ENCODE measurements at regions not wholly inside any gene's neighbourhood (a gene's known extent, or its start where the extent isn't known, plus 50 kb on each side); places are given as distances from the start of the nearest gene placed in this dataset.
A peak's percentile ranks its signal among the peaks of the same experiment; 100 is the strongest.

DNA sequence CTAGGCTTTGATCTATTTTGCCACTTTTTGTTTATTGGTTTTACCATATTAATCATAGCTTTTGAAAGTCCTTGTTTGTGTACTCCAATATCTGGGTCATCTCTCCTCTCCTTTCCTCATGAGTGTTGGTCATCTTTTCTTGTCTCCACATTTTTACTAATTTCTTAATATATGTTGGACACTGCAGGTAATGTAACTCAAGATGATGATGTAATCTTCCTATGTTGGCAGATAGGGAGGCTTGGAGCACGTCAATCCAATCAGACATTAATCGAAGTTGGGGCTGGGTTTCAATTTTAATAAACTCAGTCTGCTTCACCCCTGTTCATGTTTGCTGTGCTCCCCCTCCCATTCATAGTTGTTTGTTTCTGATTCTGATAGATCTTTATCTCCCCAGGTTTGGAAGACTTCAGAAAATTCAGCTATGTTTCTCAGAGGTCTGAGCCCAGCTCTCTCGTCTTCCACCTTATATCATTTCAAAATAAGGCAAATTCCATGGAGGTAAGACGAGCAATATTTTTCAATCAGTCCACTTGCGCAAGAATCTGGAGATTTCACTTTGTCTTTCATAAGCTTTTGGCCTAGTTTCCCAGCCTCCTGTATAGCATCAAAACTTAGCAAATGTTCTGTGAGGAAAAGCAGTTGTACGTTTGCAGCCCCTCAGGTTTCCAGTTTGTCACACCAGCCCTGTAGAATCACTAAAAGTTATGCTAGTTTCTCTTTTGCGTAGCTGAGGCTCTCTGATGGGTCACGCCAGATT lies 504.1 kb downstream of the TMTC2 start:
- intact Hi-C loops (cut with DNase I) = no loop called here
- Histone ChIP-seq H3K36me3 (no peaks in the 10 kb centered on the region), H3K4me1 (peaks cover 6 to 11% (median 8%) of the 10 kb centered on the region in 3 donors), H3K27ac (no peak overlapping the region), H3K27me3 (no peaks in the 10 kb centered on the region), H3K4me3 (no peak overlapping the region), H3K9me3 (no peaks in the 10 kb centered on the region)
- 77 to 80% methylated on average over 8 of the region's 8 CpGs for WGBS, 2 donors
- FAIRE-seq = no peak
- no peak for DNase-seq
- TF ChIP-seq, protein P1, sequence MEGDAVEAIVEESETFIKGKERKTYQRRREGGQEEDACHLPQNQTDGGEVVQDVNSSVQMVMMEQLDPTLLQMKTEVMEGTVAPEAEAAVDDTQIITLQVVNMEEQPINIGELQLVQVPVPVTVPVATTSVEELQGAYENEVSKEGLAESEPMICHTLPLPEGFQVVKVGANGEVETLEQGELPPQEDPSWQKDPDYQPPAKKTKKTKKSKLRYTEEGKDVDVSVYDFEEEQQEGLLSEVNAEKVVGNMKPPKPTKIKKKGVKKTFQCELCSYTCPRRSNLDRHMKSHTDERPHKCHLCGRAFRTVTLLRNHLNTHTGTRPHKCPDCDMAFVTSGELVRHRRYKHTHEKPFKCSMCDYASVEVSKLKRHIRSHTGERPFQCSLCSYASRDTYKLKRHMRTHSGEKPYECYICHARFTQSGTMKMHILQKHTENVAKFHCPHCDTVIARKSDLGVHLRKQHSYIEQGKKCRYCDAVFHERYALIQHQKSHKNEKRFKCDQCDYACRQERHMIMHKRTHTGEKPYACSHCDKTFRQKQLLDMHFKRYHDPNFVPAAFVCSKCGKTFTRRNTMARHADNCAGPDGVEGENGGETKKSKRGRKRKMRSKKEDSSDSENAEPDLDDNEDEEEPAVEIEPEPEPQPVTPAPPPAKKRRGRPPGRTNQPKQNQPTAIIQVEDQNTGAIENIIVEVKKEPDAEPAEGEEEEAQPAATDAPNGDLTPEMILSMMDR (IDR thresholded peaks at IDR 0.05) = no peak
- ATAC-seq = no peak

DNA sequence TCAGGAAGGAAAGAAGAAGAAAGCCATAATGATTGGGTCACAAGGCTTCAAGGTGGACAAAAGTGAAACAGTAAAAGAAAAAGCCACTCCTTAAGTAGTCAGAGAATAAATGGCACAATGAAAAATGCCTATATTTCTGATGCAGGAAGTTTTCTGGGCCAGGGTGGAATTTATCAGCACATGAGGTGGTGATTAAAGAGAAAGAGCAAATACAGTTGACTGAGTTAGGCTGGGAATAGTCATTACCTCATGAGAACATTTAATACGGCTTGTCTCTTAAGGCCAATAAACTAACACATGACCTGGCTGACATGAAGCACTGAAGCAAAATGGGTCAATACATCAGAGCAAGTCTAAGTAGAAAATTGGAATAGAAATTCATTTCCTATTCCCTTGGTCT lies 499.7 kb downstream of the TMTC2 start:
- H3K27ac ChIP-seq = peak overlapping the region in 2 of 4 donors; percentile 3 to 34
- H3K27me3 ChIP-seq = no peaks in the 10 kb centered on the region
- peak; percentile 94 to 99 (median 96) for ATAC-seq
- H3K4me3 ChIP-seq = no peak overlapping the region
- H3K36me3 ChIP-seq = no peaks in the 10 kb centered on the region
- H3K9me3 ChIP-seq = no peaks in the 10 kb centered on the region
- H3K4me1 ChIP-seq = peaks cover 6 to 11% (median 8%) of the 10 kb centered on the region in 3 donors
- TF ChIP-seq, protein P1 (IDR thresholded peaks at IDR 0.05) = no peak
- peak in 1 of 6 donors; percentile 2 for DNase-seq
- intact Hi-C loops (cut with DNase I) = no loop called here
- WGBS, 2 donors = 7 to 16% methylated on average over 1 of the region's 1 CpG
- no peak for FAIRE-seq

DNA sequence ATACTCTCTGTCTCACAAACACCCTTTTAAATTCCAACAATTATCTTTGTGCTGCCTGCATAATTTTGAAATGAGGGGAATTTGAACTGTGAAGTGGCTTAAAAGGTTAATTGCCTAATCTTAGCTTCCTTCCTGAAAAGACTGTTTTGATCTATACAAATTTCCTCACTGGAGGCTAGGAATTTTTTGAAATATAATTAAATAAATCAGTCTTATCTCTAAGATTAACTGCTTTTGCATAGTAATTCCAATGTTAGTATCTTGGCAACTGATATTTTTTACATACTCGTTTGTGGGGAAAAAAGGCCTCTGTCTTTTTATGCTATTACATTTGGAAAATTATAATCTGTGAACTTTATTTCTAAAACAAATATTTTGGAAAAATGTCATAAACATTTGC lies 498.5 kb downstream of the TMTC2 start:
- ATAC-seq (no peak), FAIRE-seq (peak; percentile 5), DNase-seq (no peak)
- H3K4me3 ChIP-seq = no peak overlapping the region
- H3K9me3 ChIP-seq = no peaks in the 10 kb centered on the region
- H3K27me3 ChIP-seq = no peaks in the 10 kb centered on the region
- 35 to 41% methylated on average over 1 of the region's 1 CpG for WGBS, 2 donors
- peaks cover 6 to 11% (median 8%) of the 10 kb centered on the region in 3 donors for H3K4me1 ChIP-seq
- TF ChIP-seq, protein P1 (IDR thresholded peaks at IDR 0.05) = no peak
- H3K27ac ChIP-seq = no peak overlapping the region
- no peaks in the 10 kb centered on the region for H3K36me3 ChIP-seq
- intact Hi-C loops (cut with DNase I) = no loop called here

Data from pancreas (tissue), 10 donors.